Loucy (cell line): ENCODE measurements at regions not wholly inside any gene's neighbourhood (a gene's known extent, or its start where the extent isn't known, plus 50 kb on each side); places are given as distances from the start of the nearest gene placed in this dataset.

ENCODE experiments used
- CTCF ChIP-seq: fragments of 200-600 bp; sonication (generic); conservative IDR thresholded peaks from 2 replicates; pipeline ENCODE4 v1.5.1; 2014; ENCODE audit warnings: mild to moderate bottlenecking, antibody characterized with exemption, low read length
- EZH2phosphoT487 ChIP-seq: fragments of 200-600 bp; IDR thresholded peaks from 2 replicates; pipeline ENCODE4 v1.6.1; 2018; ENCODE audit warnings: antibody characterized with exemption, mild to moderate bottlenecking, moderate library complexity, borderline replicate concordance

DNA sequence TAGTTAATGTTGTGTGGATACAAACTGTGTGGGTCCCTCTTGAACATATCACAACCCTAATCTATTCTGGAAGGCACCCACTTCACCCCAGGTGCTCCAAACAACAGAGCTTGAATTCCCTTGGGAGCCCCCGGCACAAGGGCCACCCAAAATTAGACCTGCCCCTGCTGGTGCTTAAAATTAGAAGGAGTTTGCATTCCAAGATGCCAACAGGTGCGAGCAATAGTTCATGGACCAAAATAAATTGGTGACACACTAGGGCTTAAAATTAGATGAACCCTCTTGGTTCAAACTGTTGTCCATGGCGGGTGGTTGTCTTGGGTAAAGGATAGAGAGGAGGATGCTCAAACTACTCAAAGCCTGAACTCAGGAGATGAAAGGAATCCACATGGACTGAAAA lies 291.5 kb downstream of the MN1 start:
- TF ChIP-seq CTCF, result no peak
- TF ChIP-seq EZH2phosphoT487, result no peak
